GM12892 (cell line): ENCODE measurements at regions not wholly inside any gene's neighbourhood (a gene's known extent, or its start where the extent isn't known, plus 50 kb on each side); places are given as distances from the start of the nearest gene placed in this dataset.

ENCODE experiments used
- POLR2A ChIP-seq: IDR thresholded peaks from 2 replicates; pipeline ENCODE4 v1.6.1; 2011; ENCODE audit warnings: low read depth, low read length, control low read depth
- POLR2AphosphoS5 ChIP-seq: IDR thresholded peaks from 2 replicates; pipeline ENCODE4 v1.6.1; 2011; ENCODE audit warnings: low read depth, low read length, control low read depth
- TAF1 ChIP-seq: IDR thresholded peaks from 2 replicates; pipeline ENCODE4 v1.6.1; 2011; ENCODE audit warnings: low read depth, mild to moderate bottlenecking, control low read depth, low read length, borderline replicate concordance

DNA sequence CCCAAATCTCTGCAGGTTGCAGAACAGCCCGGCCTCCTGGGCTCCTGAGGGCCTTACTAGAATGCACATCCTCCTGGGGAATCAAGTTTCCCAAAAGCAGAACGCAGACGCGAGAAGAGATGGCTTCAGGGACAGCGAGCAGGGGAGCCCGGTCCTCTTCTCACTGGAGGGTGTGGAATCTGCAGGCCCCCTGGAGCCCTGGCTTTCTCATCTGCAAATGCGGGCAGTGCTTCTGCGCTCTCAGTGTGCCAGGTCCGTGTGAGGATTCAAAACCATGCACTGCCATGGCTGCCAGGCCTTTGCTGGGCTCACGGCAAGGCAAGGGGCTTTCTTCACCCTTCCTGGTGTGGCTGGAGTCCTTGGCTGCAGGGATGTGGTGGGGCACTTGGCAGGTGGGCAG, 330.9 kb upstream of the MKI67 start:
- TF ChIP-seq POLR2AphosphoS5 (no peak), POLR2A (no peak), TAF1 (no peak)
